Suprapubic skin (tissue), 4 donors: ENCODE measurements at regions not wholly inside any gene's neighbourhood (a gene's known extent, or its start where the extent isn't known, plus 50 kb on each side); places are given as distances from the start of the nearest gene placed in this dataset.

Experiments
- DNase-seq, 2 donors: peaks; one replicate each; pipeline ENCODE4 v3.0.0-alpha.2; 2019; ENCODE audit warnings: low spot score in 2 of 2
- H3K27ac ChIP-seq: fragments of 200-600 bp; sonication (generic); one replicate; pipeline ENCODE4 v1.5.1; 2019
- H3K27me3 ChIP-seq: fragments of 200-600 bp; sonication (generic); one replicate; pipeline ENCODE4 v1.5.1; 2019
- H3K36me3 ChIP-seq: fragments of 200-600 bp; sonication (generic); one replicate; pipeline ENCODE4 v1.5.1; 2019
- H3K4me1 ChIP-seq: fragments of 200-600 bp; sonication (generic); one replicate; pipeline ENCODE4 v1.5.1; 2019
- H3K4me3 ChIP-seq: fragments of 200-600 bp; sonication (generic); one replicate; pipeline ENCODE4 v1.5.1; 2019; ENCODE audit warnings: mild to moderate bottlenecking
- H3K9me3 ChIP-seq: fragments of 200-600 bp; sonication (generic); one replicate; pipeline ENCODE4 v1.5.1; 2019
- EP300 ChIP-seq: sonication (generic); formaldehyde crosslinking; IDR thresholded peaks from one replicate; pipeline ENCODE4 v1.6.1; 2017; ENCODE audit warnings: antibody characterized with exemption
- POLR2A ChIP-seq, 2 donors: fragments of 450-650 bp; IDR thresholded peaks; one replicate each; pipeline ENCODE4 v1.6.1; 2017; ENCODE audit warnings: antibody characterized with exemption in 2 of 2, mild to moderate bottlenecking in 2 of 2, moderate library complexity in 2 of 2
- POLR2AphosphoS5 ChIP-seq, 3 donors: sonication (generic); formaldehyde crosslinking; IDR thresholded peaks; one replicate each; pipeline ENCODE4 v1.6.1; 2017; ENCODE audit warnings: antibody characterized with exemption in 3 of 3
- WGBS: methylation state at CpG from one replicate; pipeline ENCODE4 v1.1.5; 2018; 5-methylcytosine and 5-hydroxymethylcytosine counted together
- TF ChIP-seq, protein P1 (sequence below), 2 donors: fragments of 200-600 bp in 1 of 2; fragments of 450-650 bp in 1 of 2; sonication (generic) in 1 of 2; IDR thresholded peaks; one replicate each; pipeline ENCODE4 v1.5.1; 2016 to 2019; ENCODE audit warnings: antibody characterized with exemption in 2 of 2, mild to moderate bottlenecking in 1 of 2, moderate library complexity in 1 of 2

DNA sequence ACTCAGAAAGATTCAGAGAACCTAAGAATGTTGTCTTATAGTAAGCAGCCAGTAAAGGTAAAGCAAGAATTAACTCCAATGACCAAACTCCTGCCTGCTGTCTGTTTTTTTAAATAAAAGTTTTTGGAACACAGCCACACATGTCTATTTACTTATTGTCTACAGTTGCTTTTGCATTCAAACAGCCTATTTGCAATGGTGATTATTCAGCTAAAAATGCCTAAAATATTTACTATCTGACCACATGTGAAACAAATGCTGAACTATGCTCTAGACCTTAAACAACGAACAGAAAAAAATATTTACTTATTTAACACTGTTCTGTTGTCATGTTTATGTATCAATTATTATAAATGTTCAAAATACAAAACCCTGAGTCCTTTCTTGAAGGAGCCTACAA lies 1246.6 kb downstream of the FAM181B start:
- WGBS, result 63% methylated on average over 1 of the region's 1 CpG
- Histone ChIP-seq H3K27me3 (no peaks in the 10 kb centered on the region), H3K27ac (no peak overlapping the region), H3K9me3 (no peaks in the 10 kb centered on the region), H3K4me1 (no peaks in the 10 kb centered on the region), H3K36me3 (no peaks in the 10 kb centered on the region), H3K4me3 (no peak overlapping the region)
- no peak for DNase-seq
- TF ChIP-seq POLR2A (IDR thresholded peaks at IDR 0.05), result no peak
- TF ChIP-seq EP300, result no peak
- TF ChIP-seq, protein P1, sequence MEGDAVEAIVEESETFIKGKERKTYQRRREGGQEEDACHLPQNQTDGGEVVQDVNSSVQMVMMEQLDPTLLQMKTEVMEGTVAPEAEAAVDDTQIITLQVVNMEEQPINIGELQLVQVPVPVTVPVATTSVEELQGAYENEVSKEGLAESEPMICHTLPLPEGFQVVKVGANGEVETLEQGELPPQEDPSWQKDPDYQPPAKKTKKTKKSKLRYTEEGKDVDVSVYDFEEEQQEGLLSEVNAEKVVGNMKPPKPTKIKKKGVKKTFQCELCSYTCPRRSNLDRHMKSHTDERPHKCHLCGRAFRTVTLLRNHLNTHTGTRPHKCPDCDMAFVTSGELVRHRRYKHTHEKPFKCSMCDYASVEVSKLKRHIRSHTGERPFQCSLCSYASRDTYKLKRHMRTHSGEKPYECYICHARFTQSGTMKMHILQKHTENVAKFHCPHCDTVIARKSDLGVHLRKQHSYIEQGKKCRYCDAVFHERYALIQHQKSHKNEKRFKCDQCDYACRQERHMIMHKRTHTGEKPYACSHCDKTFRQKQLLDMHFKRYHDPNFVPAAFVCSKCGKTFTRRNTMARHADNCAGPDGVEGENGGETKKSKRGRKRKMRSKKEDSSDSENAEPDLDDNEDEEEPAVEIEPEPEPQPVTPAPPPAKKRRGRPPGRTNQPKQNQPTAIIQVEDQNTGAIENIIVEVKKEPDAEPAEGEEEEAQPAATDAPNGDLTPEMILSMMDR (IDR thresholded peaks at IDR 0.05), result no peak
- TF ChIP-seq POLR2AphosphoS5 (IDR thresholded peaks at IDR 0.05), result no peak

DNA sequence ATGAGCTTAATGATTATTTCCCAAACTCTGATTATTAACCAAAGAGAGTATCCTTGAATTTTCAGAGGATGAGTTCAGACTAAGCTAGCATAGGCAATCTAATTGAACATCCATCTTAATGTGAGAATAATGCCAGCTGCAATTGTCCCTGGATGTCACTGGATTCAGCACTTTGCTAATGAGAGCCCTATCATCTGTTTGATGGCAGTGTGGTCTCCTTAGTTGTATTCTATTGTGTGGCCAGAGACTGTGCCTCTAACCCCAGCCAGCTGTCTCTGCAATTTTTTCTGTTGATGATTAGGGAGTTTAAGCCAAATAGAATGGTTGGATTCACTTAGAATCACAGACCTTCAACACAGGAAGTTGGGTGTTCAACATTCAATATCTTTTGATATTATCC lies 1249.5 kb downstream of the FAM181B start:
- no peak overlapping the region for H3K4me3 ChIP-seq
- DNase-seq, result no peak
- H3K4me1 ChIP-seq, result no peaks in the 10 kb centered on the region
- no peaks in the 10 kb centered on the region for H3K36me3 ChIP-seq
- H3K27ac ChIP-seq, result no peak overlapping the region
- no peaks in the 10 kb centered on the region for H3K27me3 ChIP-seq
- H3K9me3 ChIP-seq, result no peaks in the 10 kb centered on the region
- TF ChIP-seq, protein P1 (IDR thresholded peaks at IDR 0.05), result no peak
- TF ChIP-seq POLR2A (IDR thresholded peaks at IDR 0.05) (no peak), POLR2AphosphoS5 (IDR thresholded peaks at IDR 0.05) (no peak), EP300 (no peak)

DNA sequence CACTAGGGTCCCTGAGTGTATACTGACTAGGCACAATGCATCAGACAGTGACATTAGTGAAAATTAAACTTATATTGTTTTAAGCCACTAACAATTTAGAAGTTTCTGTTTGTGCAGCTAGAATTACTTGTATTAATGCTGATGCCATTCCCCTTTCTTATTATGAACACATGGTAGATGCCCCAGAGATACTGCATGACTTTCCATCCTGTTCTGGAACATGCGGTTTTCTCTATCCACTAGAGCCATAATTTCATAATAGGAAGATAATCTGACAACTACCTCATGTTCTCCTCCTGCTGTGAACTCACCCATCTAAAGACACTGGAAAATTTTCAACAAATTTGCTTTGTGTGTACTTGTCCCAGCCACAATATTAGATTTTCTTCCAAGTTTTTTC lies 1256.4 kb downstream of the FAM181B start:
- Histone ChIP-seq H3K4me3 (no peak overlapping the region), H3K4me1 (no peaks in the 10 kb centered on the region), H3K27me3 (no peaks in the 10 kb centered on the region), H3K9me3 (no peaks in the 10 kb centered on the region), H3K27ac (no peak overlapping the region), H3K36me3 (no peaks in the 10 kb centered on the region)
- no peak for DNase-seq
- TF ChIP-seq EP300 (no peak), POLR2AphosphoS5 (IDR thresholded peaks at IDR 0.05) (no peak), POLR2A (IDR thresholded peaks at IDR 0.05) (no peak)
- TF ChIP-seq, protein P1 (IDR thresholded peaks at IDR 0.05), result no peak
- WGBS, result 65% methylated on average over 1 of the region's 1 CpG

DNA sequence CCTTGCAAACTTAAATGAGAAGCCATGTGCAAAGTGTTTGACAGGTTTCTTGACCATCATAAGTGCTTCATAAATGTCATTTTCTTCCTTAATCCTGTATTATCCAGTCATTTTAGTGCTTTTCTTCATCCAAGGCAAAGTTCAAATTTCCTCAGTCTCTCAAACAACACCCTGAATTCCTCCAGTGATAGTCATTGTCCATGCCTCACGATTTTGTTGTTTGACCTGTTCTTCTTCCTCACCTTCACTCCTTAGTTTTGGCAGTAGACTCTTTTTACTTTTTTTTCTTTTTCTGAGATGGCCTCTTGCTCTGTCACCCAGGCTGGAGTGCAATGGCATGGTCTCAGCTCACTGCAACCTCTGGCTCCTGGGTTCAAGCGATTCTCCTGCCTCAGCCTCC lies 1257.3 kb downstream of the FAM181B start:
- no peak for TF ChIP-seq POLR2AphosphoS5 (IDR thresholded peaks at IDR 0.05)
- no peak for TF ChIP-seq POLR2A (IDR thresholded peaks at IDR 0.05)
- TF ChIP-seq, protein P1 (IDR thresholded peaks at IDR 0.05), result no peak
- TF ChIP-seq EP300, result no peak
- Histone ChIP-seq H3K9me3 (no peaks in the 10 kb centered on the region), H3K4me3 (no peak overlapping the region), H3K4me1 (no peaks in the 10 kb centered on the region), H3K27me3 (no peaks in the 10 kb centered on the region), H3K27ac (no peak overlapping the region), H3K36me3 (no peaks in the 10 kb centered on the region)
- WGBS, result 65% methylated on average over 2 of the region's 2 CpGs
- DNase-seq, result no peak

DNA sequence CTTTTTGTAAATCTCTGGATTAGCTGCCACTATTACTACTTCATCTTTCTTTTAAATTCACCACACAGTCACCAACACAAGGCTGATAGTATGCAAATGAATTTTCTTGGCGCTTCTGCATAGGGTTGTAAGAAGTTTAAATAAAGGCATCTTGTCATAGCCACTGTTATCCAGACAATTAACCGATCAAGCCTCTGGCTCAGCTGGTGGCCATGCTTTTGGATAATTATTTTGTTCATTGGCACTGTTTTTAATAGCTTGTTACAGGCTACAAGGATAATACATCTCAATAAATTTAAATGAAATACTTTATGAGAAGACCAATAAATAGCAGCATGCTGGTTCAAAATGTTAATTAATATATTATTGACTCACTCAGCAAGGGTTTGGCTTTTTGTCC lies 1261.0 kb downstream of the FAM181B start:
- H3K9me3 ChIP-seq, result no peaks in the 10 kb centered on the region
- H3K27me3 ChIP-seq, result no peaks in the 10 kb centered on the region
- TF ChIP-seq POLR2A (IDR thresholded peaks at IDR 0.05) (no peak), POLR2AphosphoS5 (IDR thresholded peaks at IDR 0.05) (no peak), EP300 (no peak)
- TF ChIP-seq, protein P1 (IDR thresholded peaks at IDR 0.05), result no peak
- no peak for DNase-seq
- H3K4me1 ChIP-seq, result no peaks in the 10 kb centered on the region
- H3K27ac ChIP-seq, result no peak overlapping the region
- H3K36me3 ChIP-seq, result no peaks in the 10 kb centered on the region
- WGBS, result 47% methylated on average over 2 of the region's 2 CpGs
- H3K4me3 ChIP-seq, result no peak overlapping the region
